ENCODE measurements at regions not wholly inside any gene's neighbourhood (a gene's known extent, or its start where the extent isn't known, plus 50 kb on each side); places are given as distances from the start of the nearest gene placed in this dataset.

- TF ChIP-seq CTCF (conservative IDR thresholded peaks at IDR 0.05; ENCODE audit: low read length): no peak
- TF ChIP-seq EZH2phosphoT487 (IDR thresholded peaks at IDR 0.05; ENCODE audit: borderline replicate concordance, low read depth, low read length): no peak
Measured at GRCh38 chr6:105881608-105882007, 204.5 kb upstream of the PRDM1 start.

All from OCI-LY7 (cell line).